Heart left ventricle (tissue), 16 donors: ENCODE measurements at regions not wholly inside any gene's neighbourhood (a gene's known extent, or its start where the extent isn't known, plus 50 kb on each side); places are given as distances from the start of the nearest gene placed in this dataset.

Experiments
- ATAC-seq, 4 donors: fragments of 200-7000 bp; cut with Tn5 transposase; one replicate each; pipeline ENCODE4 v1.9.1; 2020 to 2022; ENCODE audit warnings: moderate library complexity in 4 of 4, mild to moderate bottlenecking in 3 of 4, moderate number of reproducible peaks in 1 of 4
- DNase-seq, 5 donors: peaks; one replicate each; pipeline ENCODE4 v3.0.0-alpha.2; 2020
- H3K27ac ChIP-seq, 12 donors: fragments of 200-600 bp; sonication (generic) in 4 of 12; one replicate each; pipeline versions ENCODE4 v1.5.0 to v1.8.0; 2016 to 2022; ENCODE audit warnings: mild to moderate bottlenecking in 2 of 12
- H3K27me3 ChIP-seq, 9 donors: fragments of 200-600 bp; sonication (generic) in 2 of 9; one replicate each; pipeline versions ENCODE4 v1.5.1 to v1.8.0; 2016 to 2022; ENCODE audit warnings: mild to moderate bottlenecking in 3 of 9
- H3K36me3 ChIP-seq, 9 donors: fragments of 200-600 bp; sonication (generic) in 2 of 9; one replicate each; pipeline versions ENCODE4 v1.5.0 to v1.8.0; 2018 to 2022; ENCODE audit warnings: mild to moderate bottlenecking in 2 of 9
- H3K4me1 ChIP-seq, 12 donors: fragments of 200-600 bp; sonication (generic) in 4 of 12; one replicate each; pipeline versions ENCODE4 v1.5.0 to v1.8.0; 2016 to 2022; ENCODE audit warnings: mild to moderate bottlenecking in 3 of 12
- H3K4me3 ChIP-seq, 12 donors: fragments of 200-600 bp; sonication (generic) in 4 of 12; one replicate each; pipeline versions ENCODE4 v1.5.0 to v1.8.0; 2017 to 2022; ENCODE audit warnings: mild to moderate bottlenecking in 9 of 12, moderate library complexity in 4 of 12
- H3K9me3 ChIP-seq, 12 donors: fragments of 200-600 bp; sonication (generic) in 4 of 12; one replicate each; pipeline versions ENCODE4 v1.5.0 to v1.8.0; 2016 to 2022; ENCODE audit warnings: mild to moderate bottlenecking in 1 of 12
- POLR2A ChIP-seq, 2 donors: fragments of 450-650 bp; IDR thresholded peaks; one replicate each; pipeline ENCODE4 v1.6.1; 2017; ENCODE audit warnings: antibody characterized with exemption in 2 of 2, mild to moderate bottlenecking in 2 of 2, moderate library complexity in 2 of 2
- WGBS, 4 donors: extraction: QIAGEN DNeasy Blood & Tissue Kit in 2 of 4; methylation state at CpG; one replicate each; pipeline versions ENCODE4 v1.1.5 to v1.1.7; 2013 to 2018; 5-methylcytosine and 5-hydroxymethylcytosine counted together
- intact Hi-C, 10 donors: fragments of 100-400 bp; cut with DNase I; formaldehyde crosslinking; loops; one replicate each; pipeline versions ENCODE4 v1.11.1 to v1.14.2; 2022
- TF ChIP-seq, protein P1 (sequence below), 12 donors: fragments of 200-600 bp; sonication (generic) in 4 of 12; IDR thresholded peaks; one replicate each; pipeline versions ENCODE4 v1.5.0 to v1.8.0; 2018 to 2022; ENCODE audit warnings: antibody characterized with exemption in 12 of 12, mild to moderate bottlenecking in 5 of 12
- donor health status: ischemic (EF 13 %, LVEDD 7.1; RV severe dilation, severe dysfunction).
- donor health status: healthy with polysubstance abuse.
- donor health status: DM: no; HTN: yes; CAD: no.
- donor health status: DM: no; HTN: no; CAD: no.
- donor health status: ischemic (EF 25% LVEDD 6.9; RV normal size, moderate dysfunction).
- donor health status: ischemic (EF 25% LVEDD 5.7; RV mildly dilated, moderate dysfunction).
- donor health status: healthy.
- donor health status: DM: yes; HTN: yes; CAD: no.
- donor health status: ischemic (EF 35%, LVEDD 5.7; RV mildly dilated, moderate dysfunction).
- donor health status: nonischemic (EF 11% LVEDD 7.7; RV severe dilation, severe dysfunction).
- donor health status: DM: yes; HTN: yes; CAD: no.
- donor health status: PGD.
- donor health status: ischemic (EF 29% LVEDD 5.4; RV normal size, mild dysfunction).
- donor health status: nonischemic (EF 23%, LVEDD 6.1; RV moderate dilation, normal function).

DNA sequence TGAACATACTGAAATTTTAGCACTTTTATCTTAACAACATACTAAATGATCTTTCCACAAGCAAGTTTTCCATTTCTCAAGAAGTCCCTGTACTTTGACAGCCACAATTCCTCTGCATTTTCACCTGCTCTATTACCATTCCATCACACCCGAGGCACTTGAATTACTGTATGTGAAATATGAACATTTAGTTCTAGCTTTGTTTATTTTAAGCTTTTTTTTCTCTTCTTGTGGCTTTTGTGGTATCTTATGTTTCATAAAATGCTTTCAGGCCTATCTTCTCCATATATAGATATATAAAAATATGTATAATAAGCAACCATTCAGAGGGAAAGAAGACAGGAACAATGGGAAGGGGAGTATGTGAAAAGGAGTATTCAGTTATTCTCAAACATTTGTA, 693.9 kb downstream of the SATB2 start:
- Histone ChIP-seq H3K4me3 (no peak overlapping the region), H3K9me3 (no peaks in the 10 kb centered on the region), H3K36me3 (no peaks in the 10 kb centered on the region), H3K4me1 (no peaks in the 10 kb centered on the region), H3K27me3 (no peaks in the 10 kb centered on the region), H3K27ac (no peak overlapping the region)
- TF ChIP-seq, protein P1, sequence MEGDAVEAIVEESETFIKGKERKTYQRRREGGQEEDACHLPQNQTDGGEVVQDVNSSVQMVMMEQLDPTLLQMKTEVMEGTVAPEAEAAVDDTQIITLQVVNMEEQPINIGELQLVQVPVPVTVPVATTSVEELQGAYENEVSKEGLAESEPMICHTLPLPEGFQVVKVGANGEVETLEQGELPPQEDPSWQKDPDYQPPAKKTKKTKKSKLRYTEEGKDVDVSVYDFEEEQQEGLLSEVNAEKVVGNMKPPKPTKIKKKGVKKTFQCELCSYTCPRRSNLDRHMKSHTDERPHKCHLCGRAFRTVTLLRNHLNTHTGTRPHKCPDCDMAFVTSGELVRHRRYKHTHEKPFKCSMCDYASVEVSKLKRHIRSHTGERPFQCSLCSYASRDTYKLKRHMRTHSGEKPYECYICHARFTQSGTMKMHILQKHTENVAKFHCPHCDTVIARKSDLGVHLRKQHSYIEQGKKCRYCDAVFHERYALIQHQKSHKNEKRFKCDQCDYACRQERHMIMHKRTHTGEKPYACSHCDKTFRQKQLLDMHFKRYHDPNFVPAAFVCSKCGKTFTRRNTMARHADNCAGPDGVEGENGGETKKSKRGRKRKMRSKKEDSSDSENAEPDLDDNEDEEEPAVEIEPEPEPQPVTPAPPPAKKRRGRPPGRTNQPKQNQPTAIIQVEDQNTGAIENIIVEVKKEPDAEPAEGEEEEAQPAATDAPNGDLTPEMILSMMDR (IDR thresholded peaks at IDR 0.05) = no peak
- no peak for TF ChIP-seq POLR2A (IDR thresholded peaks at IDR 0.05)
- no peak for DNase-seq
- ATAC-seq = no peak
- intact Hi-C loops = no loop called here
- 47 to 71% (median 60%) methylated on average over 1 of the region's 1 CpG for WGBS, 4 donors

DNA sequence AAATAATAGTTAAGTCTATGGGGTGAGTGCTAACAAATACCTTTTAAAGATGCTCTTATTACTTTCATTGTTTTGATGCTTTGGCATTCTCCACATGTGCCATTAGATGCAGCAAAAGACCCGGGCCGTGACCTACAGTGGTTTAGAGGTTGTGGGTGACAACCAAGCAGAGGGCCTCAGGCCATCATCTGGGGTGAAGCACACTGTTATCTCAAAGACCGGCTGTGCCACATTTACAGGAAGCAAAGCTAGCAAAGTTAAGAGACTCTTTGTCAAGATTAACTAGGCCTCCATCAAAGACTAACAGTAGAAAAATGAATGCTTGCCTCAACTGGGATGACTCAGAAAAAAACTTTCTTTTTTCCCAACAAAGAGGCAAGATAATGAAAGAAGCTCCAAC, 695.3 kb downstream of the SATB2 start:
- Histone ChIP-seq H3K4me1 (no peaks in the 10 kb centered on the region), H3K4me3 (no peak overlapping the region), H3K27ac (no peak overlapping the region), H3K9me3 (no peaks in the 10 kb centered on the region), H3K27me3 (no peaks in the 10 kb centered on the region), H3K36me3 (no peaks in the 10 kb centered on the region)
- intact Hi-C loops = no loop called here
- 50 to 68% (median 60%) methylated on average over 3 of the region's 3 CpGs for WGBS, 4 donors
- TF ChIP-seq POLR2A (IDR thresholded peaks at IDR 0.05) = no peak
- TF ChIP-seq, protein P1 (IDR thresholded peaks at IDR 0.05) = no peak
- DNase-seq (no peak), ATAC-seq (no peak)

DNA sequence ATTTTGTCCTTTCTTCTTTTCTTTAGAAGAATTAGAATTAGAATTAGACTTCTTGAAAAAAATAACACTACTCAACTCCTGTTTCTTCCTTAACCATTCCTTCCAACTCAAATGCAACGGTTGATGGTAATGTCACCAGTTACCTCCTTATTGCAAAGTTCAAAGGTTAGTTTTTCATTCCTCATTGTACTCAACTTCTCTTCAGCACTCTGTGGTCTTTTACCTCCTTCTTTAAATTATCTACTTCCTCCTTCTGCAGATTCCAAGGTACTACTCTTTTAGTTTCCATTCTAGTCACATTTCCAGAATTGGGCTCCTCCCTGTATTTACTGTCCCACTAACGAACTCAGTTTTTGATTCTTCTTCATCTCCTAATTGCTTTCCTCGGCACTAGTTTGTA, 700.7 kb downstream of the SATB2 start:
- H3K36me3 ChIP-seq = no peaks in the 10 kb centered on the region
- no peak for DNase-seq
- no peaks in the 10 kb centered on the region for H3K9me3 ChIP-seq
- no peak for TF ChIP-seq POLR2A (IDR thresholded peaks at IDR 0.05)
- TF ChIP-seq, protein P1 (IDR thresholded peaks at IDR 0.05) = no peak
- intact Hi-C loops = no loop called here
- no peaks in the 10 kb centered on the region for H3K27me3 ChIP-seq
- no peak for ATAC-seq
- H3K4me1 ChIP-seq = no peaks in the 10 kb centered on the region
- WGBS, 4 donors = 70 to 80% (median 74%) methylated on average over 3 of the region's 3 CpGs
- no peak overlapping the region for H3K4me3 ChIP-seq
- no peak overlapping the region for H3K27ac ChIP-seq

DNA sequence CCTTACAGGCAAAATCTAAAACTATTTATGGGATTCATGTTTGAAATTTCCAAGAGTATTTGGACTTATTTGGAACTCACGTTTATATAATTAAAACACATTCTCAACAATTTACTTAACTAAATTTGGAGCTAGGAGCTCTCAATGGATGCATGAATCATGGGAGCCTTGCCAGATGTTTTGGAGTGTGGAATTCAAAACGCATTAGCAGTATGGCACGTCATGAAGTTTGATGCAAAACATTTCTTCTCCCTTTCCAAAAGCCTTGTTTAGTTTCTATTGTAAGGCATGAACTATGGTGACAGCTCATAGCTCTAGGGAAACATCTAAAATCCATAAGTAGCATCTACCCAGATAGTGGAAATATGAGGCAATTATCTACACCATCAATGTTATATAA, 701.6 kb downstream of the SATB2 start:
- H3K36me3 ChIP-seq = no peaks in the 10 kb centered on the region
- no peak overlapping the region for H3K27ac ChIP-seq
- DNase-seq (no peak), ATAC-seq (no peak)
- intact Hi-C loops = no loop called here
- no peaks in the 10 kb centered on the region for H3K9me3 ChIP-seq
- TF ChIP-seq, protein P1 (IDR thresholded peaks at IDR 0.05) = no peak
- no peak for TF ChIP-seq POLR2A (IDR thresholded peaks at IDR 0.05)
- H3K4me1 ChIP-seq = no peaks in the 10 kb centered on the region
- no peak overlapping the region for H3K4me3 ChIP-seq
- no peaks in the 10 kb centered on the region for H3K27me3 ChIP-seq
- WGBS, 4 donors = 31 to 49% (median 36%) methylated on average over 3 of the region's 3 CpGs
